Ishikawa (cell line): ENCODE measurements at regions not wholly inside any gene's neighbourhood (a gene's known extent, or its start where the extent isn't known, plus 50 kb on each side); places are given as distances from the start of the nearest gene placed in this dataset.

Experiments used
- CREB1 ChIP-seq: IDR thresholded peaks from 2 replicates; pipeline ENCODE4 v1.6.1; 2012; ENCODE audit warnings: low read depth
- EGR1 ChIP-seq: IDR thresholded peaks from 2 replicates; pipeline ENCODE4 v1.6.1; 2012
- EP300 ChIP-seq: IDR thresholded peaks from 2 replicates; pipeline ENCODE4 v1.6.1; 2012; ENCODE audit warnings: borderline replicate concordance
- FOXM1 ChIP-seq: IDR thresholded peaks from 2 replicates; pipeline ENCODE4 v1.6.1; 2012; ENCODE audit warnings: low read depth, borderline replicate concordance
- RAD21 ChIP-seq: IDR thresholded peaks from 2 replicates; pipeline ENCODE4 v1.6.1; 2012; ENCODE audit warnings: low read depth
- YY1 ChIP-seq: IDR thresholded peaks from 2 replicates; pipeline ENCODE4 v1.6.1; 2012; ENCODE audit warnings: low read depth
- TF ChIP-seq, protein P1 (sequence below): IDR thresholded peaks from 2 replicates; pipeline ENCODE4 v1.6.1; 2012; ENCODE audit warnings: low read depth, mild to moderate bottlenecking
- TF ChIP-seq, protein P2 (sequence below): IDR thresholded peaks from 2 replicates; pipeline ENCODE4 v1.6.1; 2012
- TF ChIP-seq, protein P3 (sequence below): IDR thresholded peaks from 2 replicates; pipeline ENCODE4 v1.6.1; 2012

DNA sequence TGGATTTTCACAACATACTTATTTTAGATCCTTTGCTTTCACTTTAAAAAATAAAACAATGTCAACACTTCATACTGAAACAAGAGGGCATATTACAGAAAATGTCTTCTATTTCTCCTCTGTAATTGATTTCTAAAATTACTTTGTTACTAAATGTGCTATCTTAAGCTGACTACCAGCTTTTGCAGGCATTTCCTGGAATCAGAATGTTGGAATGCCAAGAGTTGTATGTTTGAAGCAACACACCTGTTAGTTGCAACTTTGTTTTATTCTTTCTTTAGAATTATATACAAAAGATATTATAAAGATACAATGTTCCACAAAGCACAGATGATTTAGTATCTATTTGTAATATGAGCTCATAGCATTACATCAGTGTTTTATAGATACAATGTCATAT, 62.5 kb upstream of the TMEM170B start:
- TF ChIP-seq, protein P1, sequence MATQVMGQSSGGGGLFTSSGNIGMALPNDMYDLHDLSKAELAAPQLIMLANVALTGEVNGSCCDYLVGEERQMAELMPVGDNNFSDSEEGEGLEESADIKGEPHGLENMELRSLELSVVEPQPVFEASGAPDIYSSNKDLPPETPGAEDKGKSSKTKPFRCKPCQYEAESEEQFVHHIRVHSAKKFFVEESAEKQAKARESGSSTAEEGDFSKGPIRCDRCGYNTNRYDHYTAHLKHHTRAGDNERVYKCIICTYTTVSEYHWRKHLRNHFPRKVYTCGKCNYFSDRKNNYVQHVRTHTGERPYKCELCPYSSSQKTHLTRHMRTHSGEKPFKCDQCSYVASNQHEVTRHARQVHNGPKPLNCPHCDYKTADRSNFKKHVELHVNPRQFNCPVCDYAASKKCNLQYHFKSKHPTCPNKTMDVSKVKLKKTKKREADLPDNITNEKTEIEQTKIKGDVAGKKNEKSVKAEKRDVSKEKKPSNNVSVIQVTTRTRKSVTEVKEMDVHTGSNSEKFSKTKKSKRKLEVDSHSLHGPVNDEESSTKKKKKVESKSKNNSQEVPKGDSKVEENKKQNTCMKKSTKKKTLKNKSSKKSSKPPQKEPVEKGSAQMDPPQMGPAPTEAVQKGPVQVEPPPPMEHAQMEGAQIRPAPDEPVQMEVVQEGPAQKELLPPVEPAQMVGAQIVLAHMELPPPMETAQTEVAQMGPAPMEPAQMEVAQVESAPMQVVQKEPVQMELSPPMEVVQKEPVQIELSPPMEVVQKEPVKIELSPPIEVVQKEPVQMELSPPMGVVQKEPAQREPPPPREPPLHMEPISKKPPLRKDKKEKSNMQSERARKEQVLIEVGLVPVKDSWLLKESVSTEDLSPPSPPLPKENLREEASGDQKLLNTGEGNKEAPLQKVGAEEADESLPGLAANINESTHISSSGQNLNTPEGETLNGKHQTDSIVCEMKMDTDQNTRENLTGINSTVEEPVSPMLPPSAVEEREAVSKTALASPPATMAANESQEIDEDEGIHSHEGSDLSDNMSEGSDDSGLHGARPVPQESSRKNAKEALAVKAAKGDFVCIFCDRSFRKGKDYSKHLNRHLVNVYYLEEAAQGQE: no peak
- TF ChIP-seq EP300: no peak
- TF ChIP-seq, protein P2, sequence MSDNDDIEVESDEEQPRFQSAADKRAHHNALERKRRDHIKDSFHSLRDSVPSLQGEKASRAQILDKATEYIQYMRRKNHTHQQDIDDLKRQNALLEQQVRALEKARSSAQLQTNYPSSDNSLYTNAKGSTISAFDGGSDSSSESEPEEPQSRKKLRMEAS: no peak
- no peak for TF ChIP-seq FOXM1
- no peak for TF ChIP-seq EGR1
- TF ChIP-seq CREB1: no peak
- TF ChIP-seq YY1: no peak
- TF ChIP-seq, protein P3, sequence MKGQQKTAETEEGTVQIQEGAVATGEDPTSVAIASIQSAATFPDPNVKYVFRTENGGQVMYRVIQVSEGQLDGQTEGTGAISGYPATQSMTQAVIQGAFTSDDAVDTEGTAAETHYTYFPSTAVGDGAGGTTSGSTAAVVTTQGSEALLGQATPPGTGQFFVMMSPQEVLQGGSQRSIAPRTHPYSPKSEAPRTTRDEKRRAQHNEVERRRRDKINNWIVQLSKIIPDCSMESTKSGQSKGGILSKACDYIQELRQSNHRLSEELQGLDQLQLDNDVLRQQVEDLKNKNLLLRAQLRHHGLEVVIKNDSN: no peak
- TF ChIP-seq RAD21: no peak
